Bronchial epithelial cell (primary cell): ENCODE measurements at regions not wholly inside any gene's neighbourhood (a gene's known extent, or its start where the extent isn't known, plus 50 kb on each side); places are given as distances from the start of the nearest gene placed in this dataset.

ENCODE experiments used
- DNase-seq: peaks from one replicate; pipeline ENCODE4 v3.0.0-alpha.2; 2010; ENCODE audit warnings: low read depth
- FAIRE-seq: peaks from 2 replicates; lab custom pipeline; 2011; peaks lifted over from hg19 to GRCh38; lab: Jason Lieb, UNC
- H3K27me3 ChIP-seq: 2 replicates; pipeline ENCODE4 v1.5.1; 2011; ENCODE audit warnings: low read length; ENCODE audit not compliant: control insufficient read depth, insufficient read depth
- H3K36me3 ChIP-seq: 2 replicates; pipeline ENCODE4 v1.5.1; 2011; ENCODE audit warnings: low read length; ENCODE audit not compliant: control insufficient read depth, insufficient read depth
- H3K4me3 ChIP-seq: 2 replicates; pipeline ENCODE4 v1.5.1; 2011; ENCODE audit warnings: mild to moderate bottlenecking, low read depth, low read length, control low read depth
- CTCF ChIP-seq: IDR thresholded peaks from 2 replicates; pipeline ENCODE4 v1.5.1; 2011; ENCODE audit warnings: mild to moderate bottlenecking, moderate library complexity, low read length, control low read depth, inconsistent platforms; ENCODE audit not compliant: insufficient read depth, severe bottlenecking

- H3K27me3 ChIP-seq, result no peaks in the 10 kb centered on the region
- no peak for FAIRE-seq
- no peaks in the 10 kb centered on the region for H3K36me3 ChIP-seq
Measured at GRCh38 chr12:76644950-76645349, 85.4 kb upstream of the OSBPL8 start.

DNA sequence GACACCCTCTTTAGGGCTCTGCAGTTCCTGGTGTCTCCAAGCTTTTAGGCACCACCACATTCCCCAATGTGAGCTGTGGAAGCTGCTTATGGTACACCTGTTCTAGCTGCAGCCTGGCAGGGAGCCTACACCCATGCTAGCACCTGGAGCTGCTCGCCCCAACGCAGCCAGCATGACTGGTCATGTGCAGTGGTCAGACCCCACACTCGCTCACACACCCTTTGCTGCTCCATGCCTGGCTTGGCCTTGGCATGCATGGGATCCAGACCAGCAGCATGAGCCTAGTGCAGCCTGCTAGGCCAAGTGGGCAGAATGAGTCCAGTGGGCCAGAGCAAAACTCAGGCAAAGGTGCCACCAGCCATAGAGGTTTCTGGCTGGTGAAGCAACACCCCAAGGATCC lies 86.4 kb upstream of the OSBPL8 start:
- DNase-seq, result no peak
- no peak for FAIRE-seq
- no peak for TF ChIP-seq CTCF
- Histone ChIP-seq H3K4me3 (no peak overlapping the region), H3K27me3 (no peaks in the 10 kb centered on the region), H3K36me3 (no peaks in the 10 kb centered on the region)

More at GRCh38 chr12:76644950-76645349, 85.4 kb upstream of the OSBPL8 start:
- TF ChIP-seq CTCF, result no peak
- H3K4me3 ChIP-seq, result no peak overlapping the region
- no peak for DNase-seq

DNA sequence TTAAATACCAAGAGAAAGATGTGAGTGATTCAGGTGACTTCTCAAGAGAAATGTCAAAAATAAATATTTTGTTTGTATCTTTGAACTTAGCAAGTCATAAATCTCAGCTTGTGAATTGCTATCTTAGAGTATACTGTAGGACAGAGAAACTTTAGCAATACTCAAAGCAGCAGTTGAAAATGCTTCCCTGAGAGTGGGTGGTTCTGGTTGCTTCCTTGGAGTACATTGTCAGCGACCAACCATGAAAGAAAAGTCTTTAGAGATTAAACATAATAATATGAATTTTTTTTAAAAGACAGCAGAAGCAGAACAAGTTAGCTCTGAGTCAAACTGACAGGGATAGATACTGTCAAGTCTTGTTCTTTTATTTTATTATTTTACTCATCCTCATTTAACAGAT lies 86.8 kb upstream of the OSBPL8 start:
- TF ChIP-seq CTCF, result no peak
- H3K27me3 ChIP-seq, result no peaks in the 10 kb centered on the region
- H3K4me3 ChIP-seq, result no peak overlapping the region
- DNase-seq (no peak), FAIRE-seq (no peak)
- no peaks in the 10 kb centered on the region for H3K36me3 ChIP-seq

DNA sequence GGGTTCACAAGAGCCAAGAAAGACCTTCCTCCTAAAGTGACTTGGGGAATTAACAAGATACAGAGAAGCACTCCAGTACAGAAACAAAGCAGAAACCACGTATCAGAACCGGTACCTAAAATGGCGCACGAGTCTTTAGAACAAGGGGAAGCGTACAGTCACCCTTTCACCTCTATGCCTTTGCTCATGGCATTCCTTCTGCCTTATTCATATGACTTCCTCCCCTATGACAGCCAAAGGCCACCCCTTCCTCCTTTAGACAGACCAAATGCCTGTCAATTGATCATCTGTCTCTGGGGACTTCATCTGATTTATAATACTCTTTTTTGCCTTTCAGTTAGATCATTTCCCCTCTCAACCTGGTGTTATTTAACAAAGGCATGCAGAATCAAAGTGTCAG lies 89.5 kb upstream of the OSBPL8 start:
- no peak for FAIRE-seq
- H3K4me3 ChIP-seq, result no peak overlapping the region
- no peaks in the 10 kb centered on the region for H3K36me3 ChIP-seq
- no peak for DNase-seq
- TF ChIP-seq CTCF, result no peak
- H3K27me3 ChIP-seq, result no peaks in the 10 kb centered on the region

DNA sequence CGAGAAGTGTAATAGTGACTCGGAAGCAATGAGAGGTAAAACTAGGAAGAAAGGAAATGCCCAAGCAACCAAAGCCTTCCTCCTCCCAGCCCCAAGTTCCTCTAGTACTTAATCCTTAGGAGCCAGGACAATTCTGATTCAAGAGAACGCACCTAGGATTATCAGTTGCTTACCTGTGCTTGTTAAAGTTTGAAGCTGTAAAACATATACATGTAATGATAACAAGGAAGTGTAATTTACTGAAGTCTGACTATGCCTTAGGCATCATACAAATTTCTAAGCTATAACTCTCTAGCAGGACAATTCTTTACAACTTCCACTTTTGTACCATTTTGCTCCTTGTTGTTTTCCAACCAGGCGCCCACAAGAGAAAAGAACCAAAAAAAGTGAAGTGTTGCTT lies 92.8 kb upstream of the OSBPL8 start:
- H3K27me3 ChIP-seq, result no peaks in the 10 kb centered on the region
- no peak for FAIRE-seq
- no peak for TF ChIP-seq CTCF

GRCh38 chr12:76653342-76653741 lies 93.8 kb upstream of the OSBPL8 start:
- no peak for TF ChIP-seq CTCF
- FAIRE-seq, result no peak
- no peaks in the 10 kb centered on the region for H3K36me3 ChIP-seq
- H3K4me3 ChIP-seq, result no peak overlapping the region
- DNase-seq, result no peak
- no peaks in the 10 kb centered on the region for H3K27me3 ChIP-seq

More for the DNA sequence above, 92.8 kb upstream of the OSBPL8 start:
- H3K36me3 ChIP-seq, result no peaks in the 10 kb centered on the region
- DNase-seq, result no peak
- no peak overlapping the region for H3K4me3 ChIP-seq
